OCI-LY7 (cell line): ENCODE measurements at regions not wholly inside any gene's neighbourhood (a gene's known extent, or its start where the extent isn't known, plus 50 kb on each side); places are given as distances from the start of the nearest gene placed in this dataset.

Experiments used
- CTCF ChIP-seq: fragments of 200-600 bp; sonication (generic); conservative IDR thresholded peaks from 2 replicates; pipeline ENCODE4 v1.5.1; 2014; ENCODE audit warnings: mild to moderate bottlenecking, antibody characterized with exemption, low read length, moderate library complexity, mixed read lengths
- EZH2phosphoT487 ChIP-seq: fragments of 200-600 bp; sonication (generic); IDR thresholded peaks from 2 replicates; pipeline ENCODE4 v1.6.1; 2018; ENCODE audit warnings: low read depth, borderline replicate concordance, mild to moderate bottlenecking, mixed run types, antibody characterized with exemption, low read length, moderate library complexity, mixed read lengths

- TF ChIP-seq CTCF (no peak), EZH2phosphoT487 (no peak)
These were observed 205.9 kb upstream of the PPP2R2D start for GRCh38 chr10:131694781-131695495.
